PC-9 (cell line): ENCODE measurements at regions not wholly inside any gene's neighbourhood (a gene's known extent, or its start where the extent isn't known, plus 50 kb on each side); places are given as distances from the start of the nearest gene placed in this dataset.

Experiments used
- BruUV-seq: library from RNA; stranded (reverse); fragments of 400-500 nt; replicated peaks from 2 replicates; lab custom pipeline; 2021; lab: Mats Ljungman, UMichigan
- CTCF ChIA-PET: fragments of 300-600 bp; sonication (Branson Sonifier 250); formaldehyde crosslinking; loops from one replicate; lab custom pipeline; 2022; ENCODE audit warnings: antibody characterized with exemption; lab: Charles Lee
- POLR2A ChIA-PET: fragments of 300-600 bp; sonication (Branson Sonifier 250); formaldehyde crosslinking; loops from one replicate; lab custom pipeline; 2022; ENCODE audit warnings: antibody characterized with exemption; ENCODE audit not compliant: unreplicated experiment; lab: Charles Lee
- DNase-seq, 2 experiments: peaks; one replicate each; pipeline versions ENCODE4 v3.0.0 to v3.0.0-alpha.2; 2015 to 2022; ENCODE audit warnings: mixed read lengths in 1 of 2
- H2AFZ ChIP-seq: fragments of 200-600 bp; sonication (generic); 2 replicates; pipeline ENCODE4 v1.8.1; 2017; ENCODE audit warnings: antibody characterized with exemption
- H3F3A ChIP-seq: fragments of 200-600 bp; sonication (generic); 2 replicates; pipeline ENCODE4 v1.8.1; 2017; ENCODE audit warnings: antibody characterized with exemption, mild to moderate bottlenecking, low read depth; ENCODE audit not compliant: insufficient read depth
- H3K27ac ChIP-seq: fragments of 200-600 bp; sonication (generic); 2 replicates; pipeline ENCODE4 v1.6.1; 2016; ENCODE audit warnings: mixed run types
- H3K27me3 ChIP-seq: fragments of 200-600 bp; sonication (generic); 2 replicates; pipeline ENCODE4 v1.6.1; 2016; ENCODE audit warnings: low read depth, mixed run types; ENCODE audit not compliant: insufficient read depth
- H3K36me3 ChIP-seq: fragments of 200-600 bp; sonication (generic); 2 replicates; pipeline ENCODE4 v1.6.1; 2016; ENCODE audit warnings: low read depth, mixed run types
- H3K4me1 ChIP-seq: fragments of 200-600 bp; sonication (generic); replicated peaks from 2 replicates; pipeline ENCODE4 v1.6.1; 2016; ENCODE audit warnings: mixed run types; ENCODE audit not compliant: insufficient read depth
- H3K4me2 ChIP-seq: fragments of 200-600 bp; sonication (generic); 2 replicates; pipeline ENCODE4 v1.6.1; 2017; ENCODE audit warnings: mixed run types
- H3K4me3 ChIP-seq: fragments of 200-600 bp; sonication (generic); 2 replicates; pipeline ENCODE4 v1.6.1; 2016; ENCODE audit warnings: mixed run types
- H3K79me2 ChIP-seq: fragments of 200-600 bp; sonication (generic); 2 replicates; pipeline ENCODE4 v1.6.1; 2017; ENCODE audit warnings: low read depth, mixed run types
- H3K9me2 ChIP-seq: fragments of 200-600 bp; sonication (generic); 2 replicates; pipeline ENCODE4 v1.8.1; 2017; ENCODE audit warnings: mild to moderate bottlenecking; ENCODE audit not compliant: insufficient read depth
- H3K9me3 ChIP-seq: fragments of 200-600 bp; sonication (generic); 2 replicates; pipeline ENCODE4 v1.8.1; 2016; ENCODE audit warnings: low read depth; ENCODE audit not compliant: insufficient read depth
- H4K20me1 ChIP-seq: fragments of 200-600 bp; sonication (generic); 2 replicates; pipeline ENCODE4 v1.8.1; 2017; ENCODE audit not compliant: insufficient read depth
- CTCF ChIP-seq: fragments of 200-600 bp; sonication (generic); conservative IDR thresholded peaks from 2 replicates; pipeline ENCODE4 v1.6.1; 2017; ENCODE audit warnings: mixed run types, antibody characterized with exemption, mild to moderate bottlenecking, moderate library complexity
- EZH2 ChIP-seq: fragments of 200-600 bp; sonication (generic); IDR thresholded peaks from 2 replicates; pipeline ENCODE4 v1.8.0; 2017; ENCODE audit warnings: antibody characterized with exemption, low read depth
- intact Hi-C: fragments of 100-400 bp; cut with micrococcal nuclease; formaldehyde crosslinking; loops from one replicate; pipeline ENCODE4 v1.10.0; 2022; ENCODE audit not compliant: unreplicated experiment

GRCh38 chr3:30443756-30444673 lies 162.4 kb upstream of the TGFBR2 start:
- no peaks in the 10 kb centered on the region for H3F3A ChIP-seq
- no TSS peak for BruUV-seq
- ChIA-PET CTCF (no interaction called here), POLR2A (no interaction called here)
- no peaks in the 10 kb centered on the region for H3K4me1 ChIP-seq
- H3K9me2 ChIP-seq = no peaks in the 10 kb centered on the region
- H2AFZ ChIP-seq = no peak overlapping the region
- H3K27me3 ChIP-seq = no peaks in the 10 kb centered on the region
- no peak overlapping the region for H3K4me2 ChIP-seq
- H3K9me3 ChIP-seq = no peaks in the 10 kb centered on the region
- H4K20me1 ChIP-seq = no peaks in the 10 kb centered on the region
- no peak for DNase-seq
- no peaks in the 10 kb centered on the region for H3K36me3 ChIP-seq
- intact Hi-C loops = no loop called here
- H3K4me3 ChIP-seq = no peak overlapping the region
- TF ChIP-seq CTCF = no peak
- no peak for TF ChIP-seq EZH2
- H3K27ac ChIP-seq = no peak overlapping the region
- H3K79me2 ChIP-seq = no peaks in the 10 kb centered on the region

DNA sequence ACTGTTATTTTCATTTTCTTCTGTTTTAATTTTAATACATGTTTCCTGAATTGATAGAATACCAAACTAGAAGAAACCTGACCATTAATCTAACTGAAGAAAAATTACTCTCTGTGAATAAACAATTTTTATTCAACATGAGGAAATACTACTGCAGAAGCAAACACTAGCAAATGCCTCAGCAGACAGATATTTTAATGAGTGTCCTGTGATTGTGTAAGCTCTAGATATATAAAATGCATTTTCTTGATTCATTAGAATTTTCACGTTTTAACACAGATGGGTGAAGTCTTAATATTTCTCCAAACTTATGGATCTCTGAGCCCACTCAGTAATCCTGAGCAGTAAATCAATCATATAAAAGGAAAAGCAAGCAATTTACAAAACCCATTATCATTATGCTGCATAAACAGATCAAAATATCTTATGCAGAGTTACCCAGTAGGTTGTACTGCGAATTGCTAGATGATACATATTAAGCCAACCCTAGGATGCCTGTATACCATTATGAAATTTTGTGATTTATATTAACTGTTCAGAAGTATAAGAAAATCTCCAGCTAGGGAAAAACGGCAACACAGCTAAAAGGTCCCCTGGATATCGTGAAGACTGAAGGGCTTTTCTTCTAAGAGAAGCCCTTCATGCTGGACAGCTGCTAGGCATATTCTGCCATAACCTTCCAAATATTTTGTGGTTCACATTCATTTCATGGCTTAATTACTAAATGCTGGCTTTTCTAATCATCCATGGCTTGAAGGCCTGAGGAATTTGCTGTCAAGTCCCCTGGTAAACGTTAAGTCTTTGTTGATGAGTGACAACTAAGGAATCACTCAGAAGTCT lies 157.7 kb upstream of the TGFBR2 start:
- Histone ChIP-seq H3F3A (no peaks in the 10 kb centered on the region), H3K4me1 (no peaks in the 10 kb centered on the region), H3K79me2 (no peaks in the 10 kb centered on the region), H3K9me3 (no peaks in the 10 kb centered on the region), H3K27ac (no peak overlapping the region), H3K9me2 (no peaks in the 10 kb centered on the region), H3K27me3 (no peaks in the 10 kb centered on the region), H2AFZ (no peak overlapping the region), H4K20me1 (no peaks in the 10 kb centered on the region), H3K4me3 (no peak overlapping the region), H3K4me2 (no peak overlapping the region), H3K36me3 (no peaks in the 10 kb centered on the region)
- DNase-seq = no peak
- TF ChIP-seq CTCF = no peak
- TF ChIP-seq EZH2 = no peak
- ChIA-PET CTCF (no interaction called here), POLR2A (no interaction called here)
- BruUV-seq = no TSS peak
- intact Hi-C loops = no loop called here

- TF ChIP-seq CTCF = no peak
- TF ChIP-seq EZH2 = no peak
- H3K4me1 ChIP-seq = no peaks in the 10 kb centered on the region
- H3F3A ChIP-seq = no peaks in the 10 kb centered on the region
- H4K20me1 ChIP-seq = no peaks in the 10 kb centered on the region
- no peak overlapping the region for H3K4me3 ChIP-seq
- H3K79me2 ChIP-seq = no peaks in the 10 kb centered on the region
- no peak overlapping the region for H2AFZ ChIP-seq
- no TSS peak for BruUV-seq
- intact Hi-C loops = no loop called here
- H3K4me2 ChIP-seq = no peak overlapping the region
- no peaks in the 10 kb centered on the region for H3K27me3 ChIP-seq
- H3K9me2 ChIP-seq = no peaks in the 10 kb centered on the region
- no peaks in the 10 kb centered on the region for H3K9me3 ChIP-seq
- DNase-seq = no peak
- ChIA-PET CTCF (no interaction called here), POLR2A (no interaction called here)
- H3K27ac ChIP-seq = no peak overlapping the region
- H3K36me3 ChIP-seq = no peaks in the 10 kb centered on the region
Observed at GRCh38 chr3:30449290-30449632, 157.1 kb upstream of the TGFBR2 start.
